Peyer's patch (tissue), 4 donors: ENCODE measurements at regions not wholly inside any gene's neighbourhood (a gene's known extent, or its start where the extent isn't known, plus 50 kb on each side); places are given as distances from the start of the nearest gene placed in this dataset.

ENCODE experiments used
- POLR2A ChIP-seq, 2 donors: fragments of 450-650 bp; IDR thresholded peaks; one replicate each; pipeline ENCODE4 v1.5.1; 2017; ENCODE audit warnings: antibody characterized with exemption in 2 of 2, mild to moderate bottlenecking in 2 of 2, moderate library complexity in 2 of 2
- TF ChIP-seq, protein P1 (sequence below), 6 experiments: fragments of 450-650 bp in 4 of 6; fragments of 200-600 bp in 2 of 6; sonication (generic) in 1 of 6; IDR thresholded peaks; one replicate each; pipeline ENCODE4 v1.5.1; 2017 to 2019; ENCODE audit warnings: antibody characterized with exemption in 6 of 6, mild to moderate bottlenecking in 3 of 6, moderate library complexity in 1 of 6

DNA sequence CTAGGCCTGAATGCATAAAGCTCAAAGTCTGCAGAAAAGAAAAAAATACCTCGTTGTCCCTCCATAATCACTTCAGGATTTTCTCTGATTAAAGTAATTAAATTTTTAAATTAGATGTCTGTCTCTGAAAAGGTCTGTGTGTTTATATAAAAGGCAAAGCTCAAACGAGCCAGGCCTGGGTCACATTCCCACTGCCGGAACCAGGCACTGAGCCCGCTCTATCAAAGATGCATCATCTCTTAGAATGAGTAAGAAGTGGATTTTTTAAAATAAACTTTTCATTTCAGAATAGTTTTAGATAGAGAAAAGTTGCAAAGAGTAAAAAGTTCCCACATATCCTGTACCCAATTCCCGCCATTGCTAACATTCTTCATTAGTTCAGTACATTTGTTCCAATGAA lies 202.1 kb upstream of the KYNU start:
- TF ChIP-seq, protein P1, sequence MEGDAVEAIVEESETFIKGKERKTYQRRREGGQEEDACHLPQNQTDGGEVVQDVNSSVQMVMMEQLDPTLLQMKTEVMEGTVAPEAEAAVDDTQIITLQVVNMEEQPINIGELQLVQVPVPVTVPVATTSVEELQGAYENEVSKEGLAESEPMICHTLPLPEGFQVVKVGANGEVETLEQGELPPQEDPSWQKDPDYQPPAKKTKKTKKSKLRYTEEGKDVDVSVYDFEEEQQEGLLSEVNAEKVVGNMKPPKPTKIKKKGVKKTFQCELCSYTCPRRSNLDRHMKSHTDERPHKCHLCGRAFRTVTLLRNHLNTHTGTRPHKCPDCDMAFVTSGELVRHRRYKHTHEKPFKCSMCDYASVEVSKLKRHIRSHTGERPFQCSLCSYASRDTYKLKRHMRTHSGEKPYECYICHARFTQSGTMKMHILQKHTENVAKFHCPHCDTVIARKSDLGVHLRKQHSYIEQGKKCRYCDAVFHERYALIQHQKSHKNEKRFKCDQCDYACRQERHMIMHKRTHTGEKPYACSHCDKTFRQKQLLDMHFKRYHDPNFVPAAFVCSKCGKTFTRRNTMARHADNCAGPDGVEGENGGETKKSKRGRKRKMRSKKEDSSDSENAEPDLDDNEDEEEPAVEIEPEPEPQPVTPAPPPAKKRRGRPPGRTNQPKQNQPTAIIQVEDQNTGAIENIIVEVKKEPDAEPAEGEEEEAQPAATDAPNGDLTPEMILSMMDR (IDR thresholded peaks at IDR 0.05), result no peak
- no peak for TF ChIP-seq POLR2A (IDR thresholded peaks at IDR 0.05)
